ENCODE measurements at regions not wholly inside any gene's neighbourhood (a gene's known extent, or its start where the extent isn't known, plus 50 kb on each side); places are given as distances from the start of the nearest gene placed in this dataset.

GRCh38 chr9:82583524-82583923 is 479.4 kb downstream of the RASEF start:
- WGBS (ENCODE audit: insufficient coverage, low coverage, missing lambda C conversion rate) = 0% methylated on average over 5 of the region's 7 CpGs
- intact Hi-C loops (cut with micrococcal nuclease) (no loop called here), in situ Hi-C loops (cut with MboI) (no loop called here)
- Histone ChIP-seq H3K4me1 (replicated peaks in 1 of 2; ENCODE audit: control insufficient read depth in 2 of 2, insufficient read depth in 2 of 2, low read length in 2 of 2) (no peaks in the 10 kb centered on the region), H2AFZ (ENCODE audit: low read depth, low read length) (no peak overlapping the region), H4K20me1 (replicated peaks; ENCODE audit: control insufficient read depth, insufficient read depth, low read length) (no peaks in the 10 kb centered on the region), H3K4me3 (no peak overlapping the region), H3K79me2 (ENCODE audit: control insufficient read depth, insufficient read depth, low read length) (no peaks in the 10 kb centered on the region), H3K9me3 (replicated peaks; ENCODE audit: control insufficient read depth, insufficient read depth, low read depth, low read length) (no peaks in the 10 kb centered on the region), H3K36me3 (ENCODE audit: control insufficient read depth, insufficient read depth, low read length) (no peaks in the 10 kb centered on the region), H3K27ac (ENCODE audit: extremely low read depth, low read depth, low read length) (no peak overlapping the region), H3K9ac (ENCODE audit: insufficient read depth in 1 of 2, low read depth in 2 of 2, low read length in 2 of 2) (no peak overlapping the region), H3K4me2 (ENCODE audit: insufficient read depth, low read length) (no peak overlapping the region), H3K27me3 (ENCODE audit: control insufficient read depth in 2 of 2, insufficient read depth in 2 of 2, low read length in 2 of 2) (no peaks in the 10 kb centered on the region), H3K9me1 (ENCODE audit: control insufficient read depth, insufficient read depth, low read length) (no peaks in the 10 kb centered on the region)
- no peak for ATAC-seq
- no TSS peak for BruUV-seq (replicated peaks)
- ChIA-PET POLR2A (no interaction called here), CTCF (ENCODE audit: low intra/inter-chr PET ratio) (no interaction called here)
- no peak for DNase-seq (ENCODE audit: extremely low read depth in 1 of 4, low spot score in 3 of 4)
- TF ChIP-seq PTTG1 (tag; IDR thresholded peaks at IDR 0.05; ENCODE audit: low read depth) (no peak), PCBP2 (IDR thresholded peaks at IDR 0.05; ENCODE audit: low read depth, low read length, poor library complexity, severe bottlenecking) (no peak), MCM7 (IDR thresholded peaks at IDR 0.05) (no peak)
- no peak for FAIRE-seq

DNA sequence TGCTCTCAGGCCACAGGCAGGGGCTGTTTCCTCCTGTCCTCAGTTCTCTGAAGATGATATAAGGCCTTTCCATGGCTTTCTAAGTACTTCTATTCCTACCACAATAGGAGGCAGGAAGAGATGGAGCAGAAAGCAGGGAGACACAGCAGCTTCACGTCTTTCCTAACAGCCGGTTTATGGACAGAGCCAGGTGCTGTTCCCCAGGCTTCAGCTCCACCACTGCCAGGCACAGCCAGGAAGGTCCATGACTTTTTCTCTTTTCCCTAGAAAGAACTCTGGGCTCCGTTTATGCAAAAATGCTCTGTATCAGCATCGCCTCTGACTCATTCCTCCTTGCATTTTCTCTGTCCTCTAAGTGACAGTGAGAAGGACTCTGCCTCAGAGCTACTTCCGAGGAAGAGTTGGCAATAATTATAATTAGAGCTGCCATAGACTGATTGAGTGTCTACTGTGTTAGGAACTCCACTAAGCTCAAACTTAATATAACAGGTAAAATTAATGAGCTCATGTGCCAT is 478.5 kb downstream of the RASEF start:
- ATAC-seq (no peak), DNase-seq (ENCODE audit: extremely low read depth in 1 of 4, low spot score in 3 of 4) (no peak), FAIRE-seq (no peak)
- no peak overlapping the region for H3K9ac ChIP-seq (ENCODE audit: insufficient read depth in 1 of 2, low read depth in 2 of 2, low read length in 2 of 2)
- 0% methylated on average over 4 of the region's 5 CpGs for WGBS (ENCODE audit: insufficient coverage, low coverage, missing lambda C conversion rate)
- no peaks in the 10 kb centered on the region for H3K27me3 ChIP-seq (ENCODE audit: control insufficient read depth in 2 of 2, insufficient read depth in 2 of 2, low read length in 2 of 2)
- ChIA-PET CTCF (ENCODE audit: low intra/inter-chr PET ratio) (no interaction called here), POLR2A (no interaction called here)
- no TSS peak for BruUV-seq (replicated peaks)
- no peaks in the 10 kb centered on the region for H3K4me1 ChIP-seq (replicated peaks in 1 of 2; ENCODE audit: control insufficient read depth in 2 of 2, insufficient read depth in 2 of 2, low read length in 2 of 2)
- H3K36me3 ChIP-seq (ENCODE audit: control insufficient read depth, insufficient read depth, low read length) = no peaks in the 10 kb centered on the region
- H3K4me3 ChIP-seq = no peak overlapping the region
- no peaks in the 10 kb centered on the region for H3K9me3 ChIP-seq (replicated peaks; ENCODE audit: control insufficient read depth, insufficient read depth, low read depth, low read length)
- intact Hi-C loops (cut with micrococcal nuclease) (no loop called here), in situ Hi-C loops (cut with MboI) (no loop called here)
- H4K20me1 ChIP-seq (replicated peaks; ENCODE audit: control insufficient read depth, insufficient read depth, low read length) = no peaks in the 10 kb centered on the region
- H3K27ac ChIP-seq (ENCODE audit: extremely low read depth, low read depth, low read length) = no peak overlapping the region
- H3K9me1 ChIP-seq (ENCODE audit: control insufficient read depth, insufficient read depth, low read length) = no peaks in the 10 kb centered on the region
- H3K4me2 ChIP-seq (ENCODE audit: insufficient read depth, low read length) = no peak overlapping the region
- H3K79me2 ChIP-seq (ENCODE audit: control insufficient read depth, insufficient read depth, low read length) = no peaks in the 10 kb centered on the region
- no peak overlapping the region for H2AFZ ChIP-seq (ENCODE audit: low read depth, low read length)
- TF ChIP-seq FOXA1 (IDR thresholded peaks at IDR 0.05; ENCODE audit: borderline replicate concordance) (no peak), THRB (CRISPR knock-in tag; conservative IDR thresholded peaks at IDR 0.05) (no peak), CTBP1 (IDR thresholded peaks at IDR 0.05; ENCODE audit: borderline replicate concordance) (no peak), GABPB2 (CRISPR knock-in tag; conservative IDR thresholded peaks at IDR 0.05) (no peak), KLF1 (tag; IDR thresholded peaks at IDR 0.05) (no peak), LCOR (CRISPR knock-in tag; IDR thresholded peaks at IDR 0.05) (no peak), U2AF1 (optimal IDR thresholded peaks at IDR 0.05; ENCODE audit: low read depth, low read length) (no peak), ZNF79 (CRISPR knock-in tag; IDR thresholded peaks at IDR 0.05; ENCODE audit: low read depth) (no peak), ETV1 (tag; conservative IDR thresholded peaks at IDR 0.05; ENCODE audit: low read depth) (no peak)
- TF ChIP-seq, protein P1, sequence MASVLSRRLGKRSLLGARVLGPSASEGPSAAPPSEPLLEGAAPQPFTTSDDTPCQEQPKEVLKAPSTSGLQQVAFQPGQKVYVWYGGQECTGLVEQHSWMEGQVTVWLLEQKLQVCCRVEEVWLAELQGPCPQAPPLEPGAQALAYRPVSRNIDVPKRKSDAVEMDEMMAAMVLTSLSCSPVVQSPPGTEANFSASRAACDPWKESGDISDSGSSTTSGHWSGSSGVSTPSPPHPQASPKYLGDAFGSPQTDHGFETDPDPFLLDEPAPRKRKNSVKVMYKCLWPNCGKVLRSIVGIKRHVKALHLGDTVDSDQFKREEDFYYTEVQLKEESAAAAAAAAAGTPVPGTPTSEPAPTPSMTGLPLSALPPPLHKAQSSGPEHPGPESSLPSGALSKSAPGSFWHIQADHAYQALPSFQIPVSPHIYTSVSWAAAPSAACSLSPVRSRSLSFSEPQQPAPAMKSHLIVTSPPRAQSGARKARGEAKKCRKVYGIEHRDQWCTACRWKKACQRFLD (CRISPR knock-in tag; IDR thresholded peaks at IDR 0.05) = no peak
- TF ChIP-seq, protein P2, sequence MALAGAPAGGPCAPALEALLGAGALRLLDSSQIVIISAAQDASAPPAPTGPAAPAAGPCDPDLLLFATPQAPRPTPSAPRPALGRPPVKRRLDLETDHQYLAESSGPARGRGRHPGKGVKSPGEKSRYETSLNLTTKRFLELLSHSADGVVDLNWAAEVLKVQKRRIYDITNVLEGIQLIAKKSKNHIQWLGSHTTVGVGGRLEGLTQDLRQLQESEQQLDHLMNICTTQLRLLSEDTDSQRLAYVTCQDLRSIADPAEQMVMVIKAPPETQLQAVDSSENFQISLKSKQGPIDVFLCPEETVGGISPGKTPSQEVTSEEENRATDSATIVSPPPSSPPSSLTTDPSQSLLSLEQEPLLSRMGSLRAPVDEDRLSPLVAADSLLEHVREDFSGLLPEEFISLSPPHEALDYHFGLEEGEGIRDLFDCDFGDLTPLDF (CRISPR knock-in tag; IDR thresholded peaks at IDR 0.05) = no peak

Data from K562 (cell line).